Activated CD4-positive, alpha-beta memory T cell treated with anti-CD3 and anti-CD28 coated beads, Interleukin-2, amount 10 ng/mL, durations not matched to agents 7 days and 5 days (primary cell): ENCODE measurements at regions not wholly inside any gene's neighbourhood (a gene's known extent, or its start where the extent isn't known, plus 50 kb on each side); places are given as distances from the start of the nearest gene placed in this dataset.

Source experiments
- CTCF ChIA-PET: fragments of 350-600 bp; sonication (Branson Sonifier 250); formaldehyde crosslinking; loops from one replicate; lab custom pipeline; 2021; ENCODE audit warnings: antibody characterized with exemption, inconsistent platforms; lab: Charles Lee
- POLR2A ChIA-PET: fragments of 350-600 bp; sonication (Branson Sonifier 250); formaldehyde crosslinking; loops from one replicate; lab custom pipeline; 2021; ENCODE audit warnings: antibody characterized with exemption; lab: Charles Lee
- DNase-seq: peaks from one replicate; pipeline ENCODE4 v3.0.0-alpha.2; 2020
- H3K27ac Mint-ChIP-seq: one replicate; pipeline ENCODE4 v1.8.0; 2021; ENCODE audit warnings: mild to moderate bottlenecking, mixed read lengths
- H3K27me3 Mint-ChIP-seq: one replicate; pipeline ENCODE4 v1.8.0; 2021; ENCODE audit warnings: mixed read lengths
- H3K36me3 Mint-ChIP-seq: one replicate; pipeline ENCODE4 v1.8.0; 2021; ENCODE audit warnings: low read depth, mixed read lengths
- H3K4me1 Mint-ChIP-seq: one replicate; pipeline ENCODE4 v1.8.0; 2021; ENCODE audit warnings: mixed read lengths
- H3K4me3 Mint-ChIP-seq: one replicate; pipeline ENCODE4 v1.8.0; 2021; ENCODE audit warnings: mild to moderate bottlenecking, mixed read lengths
- H3K9me3 Mint-ChIP-seq: one replicate; pipeline ENCODE4 v1.8.0; 2021; ENCODE audit warnings: mixed read lengths

DNA sequence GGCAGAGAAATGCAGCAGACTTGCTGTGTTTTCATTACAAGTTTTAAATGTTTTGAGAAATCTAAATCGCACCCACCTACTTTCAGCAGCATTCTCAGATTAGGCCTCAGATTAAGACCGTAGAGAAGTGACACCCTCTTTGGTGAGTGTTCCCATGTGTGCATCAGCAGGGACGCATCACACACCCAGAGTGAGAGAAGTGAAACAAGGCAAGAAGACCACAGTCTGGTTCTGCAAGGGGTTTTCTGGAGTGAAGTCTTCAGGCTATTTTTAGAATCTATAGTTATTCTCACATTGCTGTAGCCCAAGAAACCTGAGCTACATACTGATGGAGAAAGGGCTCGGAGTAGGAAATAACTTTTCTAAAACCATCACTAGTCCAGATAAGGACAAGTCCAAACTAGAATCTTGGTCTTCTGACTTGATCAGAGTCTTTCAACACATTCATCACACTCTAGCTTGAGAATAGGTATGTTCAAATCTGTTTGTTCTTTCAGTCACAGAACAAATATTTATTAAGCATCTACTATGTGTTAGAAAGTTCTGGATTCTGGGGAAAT lies 1216.6 kb upstream of the PIK3C3 start:
- Mint-ChIP-seq H3K36me3 (no peaks in the 10 kb centered on the region), H3K4me3 (no peak overlapping the region)
- POLR2A ChIA-PET: no interaction called here

DNA sequence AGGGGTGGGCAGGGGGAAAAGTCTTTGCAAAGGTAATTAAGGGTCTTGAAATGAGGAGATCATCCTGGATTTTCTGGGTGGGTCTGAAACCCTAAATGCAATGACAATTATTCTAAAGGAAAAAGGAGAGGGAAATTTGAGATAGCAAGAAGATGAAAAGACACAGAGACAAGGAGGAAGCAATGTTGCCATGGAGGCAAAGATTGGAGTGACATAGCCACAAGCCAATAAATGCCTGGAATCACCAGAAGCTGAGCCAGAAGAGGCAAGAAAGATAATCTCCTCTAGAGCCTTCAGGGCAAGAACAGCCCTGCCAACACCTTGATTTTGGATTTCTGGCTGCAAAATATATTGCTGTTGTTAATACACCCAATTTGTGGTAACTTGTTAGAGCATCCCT lies 1246.3 kb upstream of the PIK3C3 start:
- Mint-ChIP-seq H3K4me3 (no peak overlapping the region), H3K9me3 (peaks cover 14% of the 10 kb centered on the region), H3K27ac (no peak overlapping the region), H3K36me3 (no peaks in the 10 kb centered on the region), H3K27me3 (no peaks in the 10 kb centered on the region), H3K4me1 (no peaks in the 10 kb centered on the region)
- POLR2A ChIA-PET: no interaction called here
- CTCF ChIA-PET: no interaction called here
- DNase-seq: no peak

More for the DNA sequence above, 1216.6 kb upstream of the PIK3C3 start:
- H3K9me3 Mint-ChIP-seq: peaks cover 20% of the 10 kb centered on the region
- no peak for DNase-seq
- no peaks in the 10 kb centered on the region for H3K27me3 Mint-ChIP-seq
- H3K4me1 Mint-ChIP-seq: no peaks in the 10 kb centered on the region
- no peak overlapping the region for H3K27ac Mint-ChIP-seq
- CTCF ChIA-PET: no interaction called here

- ChIA-PET POLR2A (no interaction called here), CTCF (no interaction called here)
- Mint-ChIP-seq H3K4me1 (no peaks in the 10 kb centered on the region), H3K27ac (no peak overlapping the region), H3K27me3 (no peaks in the 10 kb centered on the region), H3K9me3 (peaks cover 14% of the 10 kb centered on the region), H3K4me3 (no peak overlapping the region), H3K36me3 (no peaks in the 10 kb centered on the region)
- DNase-seq: no peak
Measured at GRCh38 chr18:40707797-40708196, 1247.2 kb upstream of the PIK3C3 start.

GRCh38 chr18:40698129-40698528 lies 1256.9 kb upstream of the PIK3C3 start:
- H3K4me1 Mint-ChIP-seq: no peaks in the 10 kb centered on the region
- POLR2A ChIA-PET: no interaction called here
- H3K27ac Mint-ChIP-seq: no peak overlapping the region
- H3K36me3 Mint-ChIP-seq: no peaks in the 10 kb centered on the region
- H3K4me3 Mint-ChIP-seq: no peak overlapping the region
- peaks cover 8% of the 10 kb centered on the region for H3K9me3 Mint-ChIP-seq
- no peak for DNase-seq
- no peaks in the 10 kb centered on the region for H3K27me3 Mint-ChIP-seq
- CTCF ChIA-PET: no interaction called here

- Mint-ChIP-seq H3K27me3 (no peaks in the 10 kb centered on the region), H3K9me3 (peaks cover 8% of the 10 kb centered on the region), H3K4me3 (no peak overlapping the region), H3K4me1 (no peaks in the 10 kb centered on the region), H3K27ac (no peak overlapping the region), H3K36me3 (no peaks in the 10 kb centered on the region)
- ChIA-PET POLR2A (no interaction called here), CTCF (no interaction called here)
- no peak for DNase-seq
Measured at GRCh38 chr18:40695526-40695925, 1259.5 kb upstream of the PIK3C3 start.

DNA sequence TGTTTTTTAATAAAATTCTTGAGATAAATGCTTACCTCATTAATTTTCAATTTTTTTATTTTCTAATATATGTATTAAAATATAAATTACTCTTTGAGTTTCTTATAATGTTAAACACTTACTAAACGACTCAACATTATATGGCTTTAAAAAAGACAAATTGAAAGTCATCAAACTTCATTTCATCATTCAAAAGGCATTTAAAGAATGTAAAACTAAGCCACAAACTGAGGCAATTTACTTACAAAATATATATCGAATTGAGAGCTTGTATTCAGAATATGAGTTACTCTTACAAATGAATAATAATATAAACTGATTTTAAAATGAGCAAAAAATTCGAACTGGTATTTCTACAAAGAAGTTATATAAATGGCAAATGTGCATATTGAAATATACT lies 1262.2 kb upstream of the PIK3C3 start:
- Mint-ChIP-seq H3K9me3 (peaks cover 11% of the 10 kb centered on the region), H3K27me3 (no peaks in the 10 kb centered on the region), H3K36me3 (no peaks in the 10 kb centered on the region), H3K4me3 (no peak overlapping the region), H3K4me1 (no peaks in the 10 kb centered on the region), H3K27ac (no peak overlapping the region)
- CTCF ChIA-PET: no interaction called here
- DNase-seq: no peak
- POLR2A ChIA-PET: no interaction called here

DNA sequence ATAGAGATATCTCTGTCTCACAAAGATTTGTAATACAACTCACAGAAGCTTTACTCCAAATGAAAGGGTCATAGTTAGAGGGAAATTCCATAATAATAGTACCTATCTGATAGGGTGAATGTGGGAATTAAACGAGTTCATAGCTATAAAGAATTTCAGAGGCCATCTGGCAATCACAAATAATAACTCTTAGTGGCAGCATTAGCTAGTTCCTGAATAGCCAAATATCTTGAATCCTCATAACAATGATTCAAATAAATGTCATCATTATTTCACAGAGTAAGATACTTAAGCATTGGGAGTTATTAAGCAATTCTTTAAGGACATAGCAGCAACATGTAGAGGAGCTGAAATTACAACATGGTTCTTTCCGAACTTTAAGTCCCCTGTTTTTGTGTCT lies 1265.0 kb upstream of the PIK3C3 start:
- no peak for DNase-seq
- Mint-ChIP-seq H3K36me3 (no peaks in the 10 kb centered on the region), H3K9me3 (peaks cover 11% of the 10 kb centered on the region), H3K4me1 (no peaks in the 10 kb centered on the region), H3K4me3 (no peak overlapping the region), H3K27ac (no peak overlapping the region), H3K27me3 (no peaks in the 10 kb centered on the region)
- ChIA-PET CTCF (no interaction called here), POLR2A (no interaction called here)

- ChIA-PET CTCF (no interaction called here), POLR2A (no interaction called here)
- Mint-ChIP-seq H3K27me3 (no peaks in the 10 kb centered on the region), H3K4me1 (no peaks in the 10 kb centered on the region), H3K4me3 (no peak overlapping the region), H3K27ac (no peak overlapping the region), H3K36me3 (no peaks in the 10 kb centered on the region), H3K9me3 (peaks cover 11% of the 10 kb centered on the region)
- no peak for DNase-seq
Measured at GRCh38 chr18:40687399-40687798, 1267.6 kb upstream of the PIK3C3 start.

- H3K27me3 Mint-ChIP-seq: no peaks in the 10 kb centered on the region
- CTCF ChIA-PET: no interaction called here
- H3K27ac Mint-ChIP-seq: no peak overlapping the region
- POLR2A ChIA-PET: no interaction called here
- no peak for DNase-seq
- no peaks in the 10 kb centered on the region for H3K4me1 Mint-ChIP-seq
- no peak overlapping the region for H3K4me3 Mint-ChIP-seq
- peaks cover 11% of the 10 kb centered on the region for H3K9me3 Mint-ChIP-seq
- no peaks in the 10 kb centered on the region for H3K36me3 Mint-ChIP-seq
Measured at GRCh38 chr18:40686836-40687235, 1268.2 kb upstream of the PIK3C3 start.

DNA sequence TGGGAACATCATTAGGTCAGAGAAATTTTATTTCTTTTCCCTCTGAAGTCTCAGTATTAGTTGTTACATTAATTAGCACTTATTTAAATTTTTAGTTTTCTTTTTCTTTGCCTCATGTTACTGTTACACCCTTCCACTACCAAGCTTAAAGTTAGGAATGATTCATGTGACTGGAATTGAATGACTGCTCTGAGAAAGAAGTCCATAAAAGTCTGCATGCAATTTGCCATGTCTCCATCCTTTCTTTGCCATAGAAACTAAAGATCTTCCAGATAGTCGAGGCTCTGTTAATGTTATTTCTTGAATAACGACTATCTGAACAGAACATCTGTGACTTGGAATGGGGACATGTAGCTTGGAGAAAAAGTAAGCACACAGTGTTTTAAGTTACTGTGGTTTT lies 1269.8 kb upstream of the PIK3C3 start:
- ChIA-PET CTCF (no interaction called here), POLR2A (no interaction called here)
- H3K4me1 Mint-ChIP-seq: no peaks in the 10 kb centered on the region
- peaks cover 11% of the 10 kb centered on the region for H3K9me3 Mint-ChIP-seq
- DNase-seq: no peak
- no peaks in the 10 kb centered on the region for H3K27me3 Mint-ChIP-seq
- H3K27ac Mint-ChIP-seq: no peak overlapping the region
- H3K36me3 Mint-ChIP-seq: no peaks in the 10 kb centered on the region
- H3K4me3 Mint-ChIP-seq: no peak overlapping the region

GRCh38 chr18:40678318-40678717 lies 1276.7 kb upstream of the PIK3C3 start:
- CTCF ChIA-PET: no interaction called here
- peaks cover 10% of the 10 kb centered on the region for H3K9me3 Mint-ChIP-seq
- H3K27me3 Mint-ChIP-seq: no peaks in the 10 kb centered on the region
- POLR2A ChIA-PET: no interaction called here
- no peak overlapping the region for H3K27ac Mint-ChIP-seq
- no peak overlapping the region for H3K4me3 Mint-ChIP-seq
- no peak for DNase-seq
- no peaks in the 10 kb centered on the region for H3K36me3 Mint-ChIP-seq
- H3K4me1 Mint-ChIP-seq: no peaks in the 10 kb centered on the region

DNA sequence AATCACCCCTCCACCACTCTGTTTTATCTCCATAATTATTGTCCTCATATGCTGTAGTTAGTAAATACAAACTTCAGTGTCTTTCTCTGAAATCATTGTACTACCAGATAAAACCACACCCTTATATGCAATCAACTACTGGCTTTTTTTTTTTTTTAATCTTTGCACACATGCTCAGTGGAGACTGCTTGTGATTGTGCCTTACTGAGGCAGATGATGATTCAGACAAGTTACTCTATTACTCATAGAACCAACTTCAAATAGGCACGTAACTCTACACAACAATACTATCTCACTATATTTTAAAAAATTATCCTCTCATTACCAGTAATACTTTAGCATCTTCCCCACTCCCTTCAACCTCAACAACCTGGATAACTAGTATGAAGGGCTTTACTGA lies 1278.4 kb upstream of the PIK3C3 start:
- H3K27ac Mint-ChIP-seq: no peak overlapping the region
- no peaks in the 10 kb centered on the region for H3K36me3 Mint-ChIP-seq
- H3K4me1 Mint-ChIP-seq: no peaks in the 10 kb centered on the region
- peaks cover 10% of the 10 kb centered on the region for H3K9me3 Mint-ChIP-seq
- H3K27me3 Mint-ChIP-seq: no peaks in the 10 kb centered on the region
- ChIA-PET POLR2A (no interaction called here), CTCF (no interaction called here)
- H3K4me3 Mint-ChIP-seq: no peak overlapping the region
- DNase-seq: no peak

DNA sequence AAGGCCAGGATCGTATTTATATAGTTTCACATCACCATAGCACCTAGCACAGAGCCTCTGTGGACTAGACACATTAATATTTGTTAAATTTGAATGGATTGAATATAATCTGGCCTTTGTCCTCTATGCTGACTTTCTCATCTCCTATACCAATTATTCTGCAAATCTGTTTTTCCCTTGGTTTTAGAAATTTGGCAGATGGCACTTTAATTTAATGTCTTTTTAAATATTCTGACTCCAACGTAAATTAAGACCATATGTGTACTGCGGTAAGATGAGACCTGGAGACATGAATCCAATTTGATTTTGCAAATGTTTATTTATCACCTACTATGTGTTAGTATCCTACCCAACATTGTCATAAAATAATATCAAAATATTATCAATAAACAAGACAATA lies 1281.9 kb upstream of the PIK3C3 start:
- H3K4me1 Mint-ChIP-seq: no peaks in the 10 kb centered on the region
- H3K27ac Mint-ChIP-seq: no peak overlapping the region

GRCh38 chr18:40672590-40672989 lies 1282.4 kb upstream of the PIK3C3 start:
- CTCF ChIA-PET: no interaction called here
- no peak for DNase-seq
- POLR2A ChIA-PET: no interaction called here
- Mint-ChIP-seq H3K4me1 (no peaks in the 10 kb centered on the region), H3K27me3 (no peaks in the 10 kb centered on the region), H3K9me3 (peaks cover 14% of the 10 kb centered on the region), H3K36me3 (no peaks in the 10 kb centered on the region), H3K27ac (no peak overlapping the region), H3K4me3 (no peak overlapping the region)

More for the DNA sequence above, 1281.9 kb upstream of the PIK3C3 start:
- Mint-ChIP-seq H3K36me3 (no peaks in the 10 kb centered on the region), H3K27me3 (no peaks in the 10 kb centered on the region), H3K4me3 (no peak overlapping the region), H3K9me3 (peaks cover 14% of the 10 kb centered on the region)
- POLR2A ChIA-PET: no interaction called here
- DNase-seq: no peak
- CTCF ChIA-PET: no interaction called here
